NCI-H2107 (cell line): ENCODE measurements at regions not wholly inside any gene's neighbourhood (a gene's known extent, or its start where the extent isn't known, plus 50 kb on each side); places are given as distances from the start of the nearest gene placed in this dataset.
"Not testable (repeated sequence)": the region's sequence is repeated elsewhere in the genome, so short reads cannot be mapped to it uniquely, and the experiment has no call there.

ENCODE experiments used
- DNase-seq: peaks from one replicate; lab custom pipeline; 2025; lab: John Stamatoyannopoulos, UW

- DNase-seq: no peak
These were observed 262.5 kb upstream of the ANO5 start for GRCh38 chr11:21930408-21930807.

GRCh38 chr11:21931436-21932101 is 261.3 kb upstream of the ANO5 start:
- DNase-seq: no peak

- no peak for DNase-seq
These were observed 259.8 kb upstream of the ANO5 start for GRCh38 chr11:21933095-21933494.

- DNase-seq: no peak
These were observed 248.3 kb upstream of the ANO5 start for GRCh38 chr11:21944577-21944976.

GRCh38 chr11:21948876-21949275 is 244.0 kb upstream of the ANO5 start:
- DNase-seq: no peak

GRCh38 chr11:21949763-21950413 is 243.0 kb upstream of the ANO5 start:
- DNase-seq: no peak

- DNase-seq: no peak
These were observed 229.9 kb upstream of the ANO5 start for GRCh38 chr11:21963013-21963412.

- no peak for DNase-seq
These were observed 227.7 kb upstream of the ANO5 start for GRCh38 chr11:21965221-21965620.

- DNase-seq: no peak
These were observed 224.2 kb upstream of the ANO5 start for GRCh38 chr11:21968702-21969101.

- DNase-seq: no peak
These were observed 223.0 kb upstream of the ANO5 start for GRCh38 chr11:21969841-21970240.

- DNase-seq: no peak
These were observed 217.6 kb upstream of the ANO5 start for GRCh38 chr11:21975242-21975641.

GRCh38 chr11:21976210-21976609 is 216.7 kb upstream of the ANO5 start:
- DNase-seq: no peak

GRCh38 chr11:21983431-21983830 is 209.5 kb upstream of the ANO5 start:
- DNase-seq: no peak

- no peak for DNase-seq
These were observed 206.5 kb upstream of the ANO5 start for GRCh38 chr11:21986361-21986760.

- DNase-seq: no peak
These were observed 205.6 kb upstream of the ANO5 start for GRCh38 chr11:21987261-21987660.

- DNase-seq: no peak
These were observed 204.4 kb upstream of the ANO5 start for GRCh38 chr11:21988477-21988876.

GRCh38 chr11:22001803-22002202 is 191.1 kb upstream of the ANO5 start:
- not testable (repeated sequence) for DNase-seq

- DNase-seq: no peak
These were observed 186.0 kb upstream of the ANO5 start for GRCh38 chr11:22006901-22007300.

GRCh38 chr11:22031791-22032190 is 161.1 kb upstream of the ANO5 start:
- DNase-seq: no peak

- no peak for DNase-seq
These were observed 155.4 kb upstream of the ANO5 start for GRCh38 chr11:22037505-22037904.

GRCh38 chr11:22041039-22041438 is 151.8 kb upstream of the ANO5 start:
- no peak for DNase-seq

- DNase-seq: no peak
These were observed 150.8 kb upstream of the ANO5 start for GRCh38 chr11:22042081-22042480.

GRCh38 chr11:22044126-22044525 is 148.8 kb upstream of the ANO5 start:
- no peak for DNase-seq

- no peak for DNase-seq
These were observed 143.6 kb upstream of the ANO5 start for GRCh38 chr11:22049276-22049675.
